ENCODE measurements at regions not wholly inside any gene's neighbourhood (a gene's known extent, or its start where the extent isn't known, plus 50 kb on each side); places are given as distances from the start of the nearest gene placed in this dataset.
"Not testable (repeated sequence)": the region's sequence is repeated elsewhere in the genome, so short reads cannot be mapped to it uniquely, and the experiment has no call there.

DNA sequence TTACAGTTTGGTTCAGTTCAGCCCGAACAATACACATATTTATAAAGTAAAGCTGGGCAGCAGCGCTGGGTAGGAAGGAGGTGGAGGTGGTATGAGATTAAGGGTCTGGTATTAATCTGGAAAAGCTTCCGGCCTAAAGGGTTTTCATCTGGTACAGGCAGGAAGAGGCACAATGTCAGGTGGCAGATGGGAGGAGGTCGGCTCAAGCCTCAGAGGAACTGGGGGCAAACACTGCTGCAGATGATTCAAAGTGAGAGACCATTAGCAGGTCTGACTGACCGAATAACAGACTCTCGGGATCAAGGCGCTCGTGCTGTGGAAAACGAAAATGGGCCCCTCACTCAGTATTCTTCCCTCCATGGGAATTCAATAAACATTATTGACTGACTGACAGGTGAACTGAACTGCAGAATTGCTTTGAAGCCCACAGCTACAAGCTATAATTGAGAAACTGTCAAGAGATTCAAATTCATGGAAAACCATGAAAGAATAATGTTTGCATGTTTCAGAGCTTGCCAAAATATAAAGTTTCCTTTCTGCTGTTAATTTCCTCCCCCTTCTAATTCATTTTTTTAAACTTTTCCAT lies 75.3 kb downstream of the TMEM167A start:
- no peak for FAIRE-seq

- FAIRE-seq: no peak
Measured at GRCh38 chr5:83000922-83001321, 76.3 kb downstream of the TMEM167A start.

GRCh38 chr5:83000428-83000827 lies 76.8 kb downstream of the TMEM167A start:
- peak; percentile 15 for FAIRE-seq

DNA sequence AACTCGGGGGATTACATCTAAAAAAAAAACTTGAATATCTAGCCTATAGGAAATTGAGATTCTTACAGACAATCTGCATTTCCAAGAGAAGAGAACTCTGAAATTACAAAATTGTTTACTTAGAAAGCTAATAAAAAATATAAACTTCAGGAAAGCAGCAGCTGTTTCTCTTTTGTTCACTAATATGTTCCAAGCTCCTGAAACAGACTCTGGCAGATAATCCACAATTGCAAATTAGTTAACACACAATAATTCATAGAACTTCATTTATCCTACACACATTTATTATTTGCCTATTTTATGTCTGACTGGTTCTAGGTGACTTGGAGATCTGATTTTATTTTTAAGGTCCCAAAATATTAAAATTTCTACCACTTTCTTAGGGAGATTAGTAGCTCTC lies 83.8 kb downstream of the TMEM167A start:
- FAIRE-seq: peak; percentile 75

GRCh38 chr5:82992646-82993045 lies 84.5 kb downstream of the TMEM167A start:
- FAIRE-seq: no peak

- FAIRE-seq: no peak
Measured at GRCh38 chr5:82991678-82992323, 85.4 kb downstream of the TMEM167A start.

DNA sequence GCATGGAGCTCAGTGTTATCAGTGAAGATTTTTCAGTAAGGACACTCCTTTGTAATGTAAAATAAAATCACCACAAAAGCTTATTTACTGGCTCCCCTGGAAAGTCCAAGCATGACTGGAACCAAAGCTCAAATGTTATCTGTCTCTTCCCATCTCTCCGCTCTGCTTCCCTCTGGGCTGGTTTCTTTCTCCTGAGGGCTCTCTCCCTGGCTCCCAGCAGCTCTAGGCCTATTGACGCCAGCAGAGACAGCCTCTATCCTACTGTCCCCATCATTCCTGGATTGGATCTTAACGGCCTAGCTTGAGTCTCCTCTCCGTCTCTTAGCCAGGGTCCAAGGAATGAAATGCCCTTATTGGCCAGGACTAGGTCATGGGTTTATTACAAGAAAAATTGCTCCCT lies 86.1 kb downstream of the TMEM167A start:
- no peak for FAIRE-seq

DNA sequence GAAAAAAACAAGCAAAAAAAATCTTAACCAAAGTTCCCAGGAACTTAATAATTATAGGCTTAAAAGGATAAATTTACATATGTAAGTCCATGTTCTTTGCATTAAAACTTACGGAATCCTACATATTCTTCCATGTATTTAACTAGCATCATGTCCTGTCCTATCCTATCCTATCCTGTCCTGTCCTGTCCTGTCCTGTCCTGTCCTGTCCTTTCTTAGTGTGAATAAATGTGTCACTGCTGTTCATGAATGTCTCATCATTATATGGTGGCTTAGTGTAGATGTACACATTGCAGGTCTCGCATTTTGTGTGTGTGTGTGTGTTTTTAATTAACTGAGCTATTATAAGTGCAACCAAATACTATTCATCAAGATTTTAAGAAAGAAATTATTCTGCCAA lies 90.0 kb downstream of the TMEM167A start:
- peak; percentile 55 for FAIRE-seq

DNA sequence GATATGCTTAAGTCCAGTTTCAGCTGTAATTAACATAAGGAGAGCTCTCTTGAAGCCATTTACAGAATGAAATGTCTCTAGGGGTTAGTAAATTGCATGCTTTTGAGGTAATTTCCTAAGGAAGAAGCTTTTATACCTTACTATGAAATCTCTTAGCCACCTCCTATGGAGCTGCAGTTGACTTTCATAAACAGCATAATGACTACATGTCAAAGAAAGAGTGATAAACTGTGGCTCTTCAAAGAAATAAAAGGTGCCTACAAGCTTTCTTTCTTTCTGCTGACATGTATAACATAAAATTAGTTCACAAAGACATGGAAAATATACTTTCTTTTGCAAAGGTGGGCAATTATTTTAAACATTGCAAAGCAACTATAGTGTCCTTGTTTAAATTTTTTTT lies 90.8 kb downstream of the TMEM167A start:
- FAIRE-seq: no peak

DNA sequence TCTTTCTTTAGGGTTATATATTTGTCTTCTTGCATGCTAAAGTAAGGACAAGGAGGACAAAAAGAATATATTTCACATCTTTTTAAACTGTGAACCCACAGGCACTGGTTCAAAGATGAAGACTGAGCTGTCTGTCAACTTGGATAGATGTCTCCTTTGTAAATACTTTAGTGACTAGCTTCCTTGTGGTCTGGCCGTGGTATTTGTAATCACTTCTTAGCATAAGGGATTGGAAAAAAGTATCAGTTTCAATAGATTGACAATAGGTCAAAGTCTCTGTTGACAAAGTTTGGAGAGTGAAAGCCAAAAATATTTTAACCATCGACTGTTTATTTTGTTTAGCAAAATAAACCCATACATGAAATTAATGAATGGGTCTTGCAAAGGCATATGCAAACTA lies 91.4 kb downstream of the TMEM167A start:
- no peak for FAIRE-seq

DNA sequence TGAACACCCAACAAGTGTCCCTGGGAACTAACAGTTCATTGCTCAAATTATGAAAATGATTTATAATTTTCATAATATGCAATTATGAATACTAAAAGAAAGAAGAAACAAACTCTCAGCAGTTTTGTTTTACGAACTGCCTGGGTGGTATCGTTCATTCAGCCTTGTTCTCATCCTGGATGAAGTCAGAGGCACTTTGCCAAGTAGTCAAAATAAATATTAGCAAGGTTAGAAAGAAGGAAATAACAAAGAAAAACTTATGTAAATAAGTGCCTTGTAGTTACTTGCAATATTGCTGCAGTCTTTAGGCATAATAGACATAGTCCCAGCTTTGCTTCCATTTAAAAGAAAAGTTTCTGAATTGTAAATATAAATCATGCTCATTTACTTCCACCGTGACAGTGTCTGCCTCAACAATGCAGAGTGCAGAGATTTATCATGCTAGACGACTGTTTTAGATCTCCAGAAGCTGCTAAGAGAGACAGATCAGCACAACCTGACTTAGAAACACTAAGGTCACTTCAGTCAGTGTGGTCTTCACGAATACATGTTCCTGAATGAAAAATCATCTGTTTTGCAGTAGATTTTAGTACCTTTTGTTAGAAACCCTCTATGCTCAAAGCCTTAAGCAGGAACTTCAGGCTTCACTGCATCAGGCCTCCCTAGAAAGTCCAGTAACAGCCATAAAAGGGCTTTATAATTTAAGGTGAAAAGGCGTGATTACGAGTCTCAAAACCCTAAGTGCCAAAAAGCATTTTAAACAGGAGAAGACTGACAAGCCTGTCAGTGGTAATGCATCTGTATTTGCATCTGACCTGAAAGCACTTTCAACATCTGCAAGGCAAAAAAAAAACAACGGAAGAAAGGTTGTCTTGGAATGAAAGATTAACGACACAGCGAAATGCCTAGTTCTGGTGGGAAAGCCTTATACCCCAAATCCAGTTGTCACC lies 92.1 kb downstream of the TMEM167A start:
- FAIRE-seq: peak; percentile 93

- no peak for FAIRE-seq
Measured at GRCh38 chr5:82982846-82983245, 94.3 kb downstream of the TMEM167A start.

GRCh38 chr5:82976887-82977286 lies 100.3 kb downstream of the TMEM167A start:
- FAIRE-seq: not testable (repeated sequence)

DNA sequence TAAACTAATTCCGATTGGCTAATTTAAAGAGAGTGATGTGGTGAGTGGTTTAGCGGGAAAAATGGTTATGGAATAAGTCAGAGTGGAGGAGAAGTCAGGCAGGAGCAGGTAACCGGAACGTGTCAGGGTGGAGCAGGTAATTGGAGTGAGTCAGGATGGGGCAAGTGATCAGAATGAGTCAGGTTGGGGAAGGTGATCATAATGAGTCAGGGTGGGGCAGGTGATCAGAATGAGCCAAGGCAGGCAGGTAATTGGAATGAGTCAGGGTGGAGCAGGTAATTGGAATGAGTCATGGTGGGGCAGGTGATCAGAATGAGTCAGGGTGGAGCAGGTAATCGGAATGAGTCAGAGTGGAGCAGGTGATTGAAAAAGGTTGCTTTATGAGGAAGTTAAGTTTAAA lies 101.4 kb downstream of the TMEM167A start:
- FAIRE-seq: no peak

DNA sequence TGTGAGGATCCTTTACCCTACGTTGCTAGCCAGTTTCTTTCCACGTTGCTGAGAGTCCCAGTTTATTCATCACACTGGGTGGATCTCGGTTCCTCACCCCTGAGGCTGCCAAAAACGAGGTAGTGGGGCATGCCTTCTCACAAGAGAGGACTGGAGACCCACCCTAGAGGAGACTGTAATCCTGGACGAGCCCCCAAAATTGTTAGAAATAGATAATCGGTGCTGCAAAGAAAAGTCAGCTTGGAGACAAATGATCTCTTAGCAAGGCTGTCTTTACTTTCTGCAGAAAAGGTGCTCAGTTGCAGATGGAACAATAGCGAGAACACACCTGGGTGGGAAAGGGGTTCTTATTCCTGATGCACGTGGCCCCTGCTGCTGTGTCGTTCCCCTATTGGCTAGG lies 101.8 kb downstream of the TMEM167A start:
- FAIRE-seq: no peak

DNA sequence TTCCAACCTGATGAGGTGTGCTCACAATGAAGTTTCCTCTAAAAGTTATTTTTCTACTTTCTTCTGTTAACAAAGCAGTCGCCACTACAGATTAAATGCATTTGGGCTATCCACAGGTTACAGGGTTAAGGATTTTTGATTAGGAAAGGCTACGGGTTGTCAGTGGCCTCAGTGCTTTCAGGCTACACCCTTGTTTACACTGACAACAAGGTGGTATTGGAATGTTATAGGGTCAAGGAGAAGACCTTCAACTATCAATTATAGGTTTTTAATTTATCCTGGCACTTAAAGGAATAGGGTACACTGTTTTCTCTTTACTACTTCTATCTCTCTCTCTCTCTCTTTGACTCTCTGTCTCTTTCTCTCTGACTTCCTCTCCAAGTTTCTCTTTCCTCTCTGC lies 102.8 kb downstream of the TMEM167A start:
- not testable (repeated sequence) for FAIRE-seq

DNA sequence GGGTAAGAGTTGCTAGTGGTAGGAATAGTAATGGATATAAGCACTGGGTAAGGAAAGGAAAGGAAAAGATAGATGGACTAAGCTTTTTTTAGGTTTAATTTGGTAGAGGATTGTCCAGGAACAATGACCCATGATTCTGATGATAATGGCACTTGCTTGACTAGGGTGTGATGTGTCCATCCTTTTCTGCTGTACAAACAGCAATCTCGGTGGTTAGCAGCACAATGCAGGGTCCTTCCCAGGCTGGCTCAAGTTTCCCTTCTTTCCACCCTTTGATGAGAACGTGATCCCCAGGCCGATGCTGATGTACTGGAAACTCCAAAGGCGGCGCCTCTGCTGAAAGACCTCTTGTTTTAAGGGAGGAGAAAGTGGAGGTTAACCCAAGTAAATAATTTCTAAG lies 105.3 kb downstream of the TMEM167A start:
- no peak for FAIRE-seq

DNA sequence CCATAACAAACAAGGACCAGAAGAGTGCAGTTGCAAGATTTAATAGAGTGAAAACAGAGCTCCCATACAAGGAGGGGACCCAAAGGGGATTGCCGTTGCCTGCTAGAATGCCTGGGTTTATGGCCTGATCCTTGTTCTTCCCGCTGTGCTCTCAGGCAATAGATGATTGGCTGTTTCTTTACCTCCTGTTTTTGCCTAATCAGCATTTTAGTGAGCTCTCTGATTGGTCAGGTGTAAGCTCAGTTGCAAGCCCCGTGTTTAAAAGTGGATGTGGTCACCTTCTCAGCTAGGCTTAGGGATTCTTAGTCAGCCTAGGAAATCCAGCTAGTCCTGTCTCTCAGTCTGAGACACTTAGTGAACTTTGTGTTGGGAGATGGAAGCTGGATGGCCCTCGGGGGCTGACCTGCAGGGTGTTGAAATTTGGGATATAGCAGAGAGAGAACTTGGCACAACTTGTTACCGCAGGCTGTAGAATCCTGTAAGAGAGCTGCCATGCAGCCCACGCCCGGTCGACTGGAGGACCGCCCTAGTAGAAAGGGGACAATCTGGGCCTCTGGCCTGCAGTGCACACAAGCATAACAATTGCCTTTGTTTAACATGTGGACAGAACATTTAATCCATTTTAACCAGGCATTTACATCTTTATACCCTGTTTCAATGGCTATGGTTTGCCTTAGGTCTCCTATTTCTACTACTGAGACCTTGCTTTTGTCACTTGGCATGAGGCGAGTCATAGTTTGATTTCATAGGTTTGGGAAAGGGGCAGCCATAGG lies 106.0 kb downstream of the TMEM167A start:
- not testable (repeated sequence) for FAIRE-seq

- FAIRE-seq: not testable (repeated sequence)
Measured at GRCh38 chr5:82969221-82969976, 107.8 kb downstream of the TMEM167A start.

GRCh38 chr5:82967072-82967471 lies 110.1 kb downstream of the TMEM167A start:
- FAIRE-seq: no peak

DNA sequence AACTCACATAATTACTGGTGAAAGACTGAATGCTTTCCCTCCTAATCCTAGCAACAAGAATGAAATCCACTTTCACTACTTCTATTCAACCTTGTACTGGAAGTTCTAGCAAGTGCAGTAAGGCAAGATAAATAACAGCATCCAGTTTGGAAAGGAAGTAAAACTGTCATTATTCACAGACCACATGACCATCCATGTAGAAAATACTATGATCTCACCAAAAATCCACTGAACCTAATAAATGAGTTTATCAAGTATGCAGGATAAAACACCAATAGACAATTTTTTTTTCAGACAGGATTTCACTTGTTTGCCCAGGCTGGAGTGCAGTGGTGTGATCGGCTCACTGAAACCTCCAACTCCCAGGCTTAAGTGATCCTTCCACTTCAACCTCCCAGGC lies 117.7 kb downstream of the TMEM167A start:
- no peak for FAIRE-seq

DNA sequence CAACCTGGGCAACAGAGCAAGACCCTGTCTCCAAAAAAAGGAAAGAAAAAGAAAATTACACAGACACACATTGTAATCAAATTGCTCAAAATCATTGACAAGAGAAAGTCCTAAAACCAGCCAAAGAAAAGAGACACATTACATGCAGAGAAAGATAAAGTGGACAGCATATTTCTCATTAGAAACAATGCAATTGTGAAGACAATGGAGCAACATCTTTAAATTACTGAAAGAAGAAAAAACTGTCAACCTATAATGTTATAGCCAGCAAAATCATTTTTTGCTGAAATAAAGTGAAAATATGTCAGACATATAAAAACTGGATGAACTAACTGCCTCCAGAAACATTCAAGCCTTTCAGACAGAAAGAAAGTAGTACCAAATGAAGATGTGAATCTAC lies 120.6 kb downstream of the TMEM167A start:
- no peak for FAIRE-seq

Data from endometrium (tissue), 2 donors.